HEK293T (cell line): ENCODE measurements at regions not wholly inside any gene's neighbourhood (a gene's known extent, or its start where the extent isn't known, plus 50 kb on each side); places are given as distances from the start of the nearest gene placed in this dataset.

Experiments
- BHLHE40 ChIP-seq: fragments of 450-650 bp; IDR thresholded peaks from 2 replicates; pipeline ENCODE4 v1.6.1; 2016; ENCODE audit warnings: mild to moderate bottlenecking, moderate library complexity, borderline replicate concordance
- FOXA1 ChIP-seq: fragments of 450-650 bp; IDR thresholded peaks from 2 replicates; pipeline ENCODE4 v1.6.1; 2016; ENCODE audit warnings: mild to moderate bottlenecking
- HDGF ChIP-seq: fragments of 450-650 bp; IDR thresholded peaks from 2 replicates; pipeline ENCODE4 v1.6.1; 2017; ENCODE audit warnings: antibody characterized with exemption, borderline replicate concordance
- L3MBTL2 ChIP-seq: fragments of 450-650 bp; conservative IDR thresholded peaks from 2 replicates; pipeline ENCODE4 v1.6.1; 2016; ENCODE audit warnings: mild to moderate bottlenecking

DNA sequence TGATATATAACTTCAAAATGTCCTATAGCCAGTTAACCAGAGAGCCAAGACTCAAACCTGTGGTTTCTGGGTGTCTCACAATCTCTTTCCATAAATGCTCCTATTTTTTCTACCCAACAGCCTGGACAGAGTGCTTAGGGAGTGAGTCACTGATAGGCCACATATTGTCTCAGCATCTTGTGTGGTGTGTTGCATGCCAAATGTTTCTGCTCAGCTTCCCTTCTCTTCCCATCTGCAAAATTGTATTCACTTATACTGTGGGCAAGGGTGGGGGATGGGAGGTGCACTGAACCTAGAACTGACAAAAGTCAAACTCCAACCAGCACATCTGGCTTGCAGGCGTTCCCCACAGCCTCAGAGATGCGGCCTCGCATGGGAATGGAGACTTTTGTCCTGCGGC, 123.3 kb downstream of the KCNA5 start:
- TF ChIP-seq BHLHE40, result no peak
- no peak for TF ChIP-seq HDGF
- no peak for TF ChIP-seq L3MBTL2
- no peak for TF ChIP-seq FOXA1
